Tibial nerve (tissue), 4 donors: ENCODE measurements at regions not wholly inside any gene's neighbourhood (a gene's known extent, or its start where the extent isn't known, plus 50 kb on each side); places are given as distances from the start of the nearest gene placed in this dataset.

Experiments
- CTCF ChIP-seq, 5 experiments: fragments of 200-600 bp in 3 of 5; fragments of 450-650 bp in 2 of 5; sonication (generic) in 3 of 5; IDR thresholded peaks; one replicate each; pipeline ENCODE4 v1.5.1; 2016 to 2019; ENCODE audit warnings: antibody characterized with exemption in 5 of 5, mild to moderate bottlenecking in 3 of 5, moderate library complexity in 2 of 5
- EP300 ChIP-seq, 2 donors: sonication (generic); formaldehyde crosslinking; IDR thresholded peaks; one replicate each; pipeline ENCODE4 v1.6.1; 2017; ENCODE audit warnings: antibody characterized with exemption in 2 of 2, mild to moderate bottlenecking in 1 of 2
- POLR2A ChIP-seq, 2 donors: fragments of 450-650 bp; IDR thresholded peaks; one replicate each; pipeline ENCODE4 v1.6.1; 2017; ENCODE audit warnings: antibody characterized with exemption in 2 of 2, mild to moderate bottlenecking in 2 of 2, moderate library complexity in 2 of 2

DNA sequence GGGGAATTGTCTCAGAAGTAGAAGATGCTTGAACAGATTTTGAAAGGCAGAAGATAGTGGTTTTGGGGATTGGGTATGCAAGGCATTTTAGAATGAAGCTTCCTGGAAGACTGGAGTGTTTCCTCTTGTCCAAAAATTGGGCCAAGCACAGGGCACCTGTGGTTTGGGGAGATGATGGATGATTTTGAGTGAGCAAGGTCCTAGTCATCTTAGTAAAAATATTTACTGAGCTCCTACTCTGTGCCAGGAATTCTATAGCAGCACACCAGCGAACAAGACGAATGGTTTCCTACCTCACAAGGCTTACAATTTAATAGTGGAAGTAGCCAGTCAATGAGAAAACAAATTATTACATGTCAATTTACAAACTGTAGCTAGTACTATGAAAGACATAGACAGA is 484.4 kb upstream of the KIF2A start:
- no peak for TF ChIP-seq EP300 (IDR thresholded peaks at IDR 0.05)
- no peak for TF ChIP-seq CTCF (IDR thresholded peaks at IDR 0.05)
- TF ChIP-seq POLR2A (IDR thresholded peaks at IDR 0.05) = no peak
